Keratinocyte (primary cell): ENCODE measurements at regions not wholly inside any gene's neighbourhood (a gene's known extent, or its start where the extent isn't known, plus 50 kb on each side); places are given as distances from the start of the nearest gene placed in this dataset.

Experiments used
- DNase-seq: peaks from one replicate; pipeline ENCODE4 v3.0.0-alpha.2; 2011; ENCODE audit warnings: low read depth, missing footprints, low spot score
- FAIRE-seq: peaks from 2 replicates; lab custom pipeline; 2011; peaks lifted over from hg19 to GRCh38; lab: Jason Lieb, UNC
- H2AFZ ChIP-seq: 2 replicates; pipeline ENCODE4 v1.6.0; 2012; ENCODE audit warnings: low read length, control low read depth, inconsistent platforms; ENCODE audit not compliant: control insufficient read depth
- H3K27ac ChIP-seq: 2 replicates; pipeline ENCODE4 v1.5.1; 2011; ENCODE audit warnings: low read length; ENCODE audit not compliant: control insufficient read depth, insufficient read depth
- H3K27me3 ChIP-seq: 3 replicates; pipeline ENCODE4 v1.6.0; 2011; ENCODE audit warnings: low read length; ENCODE audit not compliant: control insufficient read depth, insufficient read depth; ENCODE audit errors: extremely low read depth
- H3K36me3 ChIP-seq, 2 experiments: 2 replicates in 1 of 2; 3 replicates in 1 of 2; pipeline ENCODE4 v1.5.1; 2011; ENCODE audit warnings: low read length in 2 of 2, mild to moderate bottlenecking in 1 of 2; ENCODE audit not compliant: control insufficient read depth in 2 of 2, insufficient read depth in 2 of 2; ENCODE audit errors: extremely low read depth in 1 of 2
- H3K4me1 ChIP-seq: 3 replicates; pipeline ENCODE4 v1.5.1; 2011; ENCODE audit warnings: low read length; ENCODE audit not compliant: control insufficient read depth, insufficient read depth; ENCODE audit errors: extremely low read depth
- H3K4me2 ChIP-seq: 3 replicates; pipeline ENCODE4 v1.6.0; 2011; ENCODE audit warnings: low read depth, low read length; ENCODE audit not compliant: control insufficient read depth, insufficient read depth; ENCODE audit errors: extremely low read depth
- H3K4me3 ChIP-seq, 3 experiments: fragments of 200-600 bp in 1 of 3; sonication (generic) in 1 of 3; 2 replicates in 2 of 3; 3 replicates in 1 of 3; pipeline ENCODE4 v1.5.1; 2011 to 2016; ENCODE audit warnings: low read length in 3 of 3, mild to moderate bottlenecking in 3 of 3, control low read depth in 2 of 3, inconsistent platforms in 1 of 3, low read depth in 1 of 3, mixed read lengths in 1 of 3, mixed run types in 1 of 3, moderate library complexity in 1 of 3; ENCODE audit not compliant: control insufficient read depth in 2 of 3, insufficient read depth in 2 of 3; ENCODE audit errors: extremely low read depth in 1 of 3
- H3K79me2 ChIP-seq: 2 replicates; pipeline ENCODE4 v1.6.0; 2012; ENCODE audit warnings: low read length; ENCODE audit not compliant: control insufficient read depth, insufficient read depth
- H3K9ac ChIP-seq: 3 replicates; pipeline ENCODE4 v1.6.0; 2011; ENCODE audit warnings: low read length; ENCODE audit not compliant: control insufficient read depth, insufficient read depth; ENCODE audit errors: extremely low read depth
- H3K9me1 ChIP-seq: 3 replicates; pipeline ENCODE4 v1.6.0; 2011; ENCODE audit warnings: low read length; ENCODE audit not compliant: control insufficient read depth, insufficient read depth; ENCODE audit errors: extremely low read depth
- H3K9me3 ChIP-seq: 2 replicates; pipeline ENCODE4 v1.5.1; 2012; ENCODE audit warnings: low read depth, low read length; ENCODE audit not compliant: control insufficient read depth
- H4K20me1 ChIP-seq: 3 replicates; pipeline ENCODE4 v1.6.0; 2011; ENCODE audit warnings: low read length; ENCODE audit not compliant: control insufficient read depth, insufficient read depth; ENCODE audit errors: extremely low read depth
- EZH2 ChIP-seq: IDR thresholded peaks from one replicate; pipeline ENCODE4 v1.6.1; 2012; ENCODE audit warnings: inconsistent platforms, mild to moderate bottlenecking, low read length, moderate library complexity
- dilution Hi-C: fragments of 300-500 bp; cut with MboI; formaldehyde crosslinking; loops from one replicate; pipeline ENCODE4 v1.7.0; 2020; ENCODE audit warnings: low sequenced_read_pairs; ENCODE audit not compliant: extremely low pct_ligation_motif_present
- TF ChIP-seq, protein P1 (sequence below), 3 experiments: IDR thresholded peaks in 1 of 3; conservative IDR thresholded peaks in 1 of 3; optimal IDR thresholded peaks in 1 of 3; 2 replicates in 2 of 3; 3 replicates in 1 of 3; pipeline versions ENCODE3 to v1.5.1; 2011; ENCODE audit warnings: low read length in 3 of 3, mild to moderate bottlenecking in 3 of 3, moderate library complexity in 2 of 3, control low read depth in 1 of 3, inconsistent platforms in 1 of 3; ENCODE audit not compliant: insufficient read depth in 2 of 3; ENCODE audit errors: extremely low read depth in 1 of 3

DNA sequence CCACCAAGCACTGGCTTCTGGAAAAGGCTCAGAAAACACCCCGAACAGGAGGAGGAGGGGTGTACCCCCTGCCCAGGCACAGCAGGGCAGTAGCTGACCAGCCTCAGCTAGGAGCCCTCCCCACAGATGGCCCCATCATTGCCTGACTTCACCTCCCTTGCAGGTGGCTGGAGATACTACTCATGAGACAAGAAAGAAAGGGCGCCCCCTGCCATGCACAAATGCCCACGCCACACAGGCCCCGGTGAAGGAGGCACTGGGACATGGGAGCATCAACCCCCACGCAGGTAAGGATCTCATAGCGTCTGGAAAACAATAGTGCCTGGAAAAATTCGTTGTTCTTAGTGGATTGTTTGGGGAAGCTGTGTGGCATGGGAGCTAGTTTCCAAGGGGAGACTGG, 240.6 kb downstream of the TFCP2L1 start:
- no peak overlapping the region for H3K27ac ChIP-seq
- peaks cover 5% of the 10 kb centered on the region for H3K27me3 ChIP-seq
- no peaks in the 10 kb centered on the region for H3K79me2 ChIP-seq
- H3K9me3 ChIP-seq = no peaks in the 10 kb centered on the region
- TF ChIP-seq, protein P1, sequence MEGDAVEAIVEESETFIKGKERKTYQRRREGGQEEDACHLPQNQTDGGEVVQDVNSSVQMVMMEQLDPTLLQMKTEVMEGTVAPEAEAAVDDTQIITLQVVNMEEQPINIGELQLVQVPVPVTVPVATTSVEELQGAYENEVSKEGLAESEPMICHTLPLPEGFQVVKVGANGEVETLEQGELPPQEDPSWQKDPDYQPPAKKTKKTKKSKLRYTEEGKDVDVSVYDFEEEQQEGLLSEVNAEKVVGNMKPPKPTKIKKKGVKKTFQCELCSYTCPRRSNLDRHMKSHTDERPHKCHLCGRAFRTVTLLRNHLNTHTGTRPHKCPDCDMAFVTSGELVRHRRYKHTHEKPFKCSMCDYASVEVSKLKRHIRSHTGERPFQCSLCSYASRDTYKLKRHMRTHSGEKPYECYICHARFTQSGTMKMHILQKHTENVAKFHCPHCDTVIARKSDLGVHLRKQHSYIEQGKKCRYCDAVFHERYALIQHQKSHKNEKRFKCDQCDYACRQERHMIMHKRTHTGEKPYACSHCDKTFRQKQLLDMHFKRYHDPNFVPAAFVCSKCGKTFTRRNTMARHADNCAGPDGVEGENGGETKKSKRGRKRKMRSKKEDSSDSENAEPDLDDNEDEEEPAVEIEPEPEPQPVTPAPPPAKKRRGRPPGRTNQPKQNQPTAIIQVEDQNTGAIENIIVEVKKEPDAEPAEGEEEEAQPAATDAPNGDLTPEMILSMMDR (optimal IDR thresholded peaks at IDR 0.05 in 1 of 3, IDR thresholded peaks at IDR 0.05 in 1 of 3, conservative IDR thresholded peaks at IDR 0.05 in 1 of 3; ENCODE audit: extremely low read depth in 1 of 3, insufficient read depth in 2 of 3, low read length in 3 of 3) = peak; percentile 15 to 65 (median 34)
- TF ChIP-seq EZH2 = no peak
- no peak overlapping the region for H3K9ac ChIP-seq
- no peak overlapping the region for H2AFZ ChIP-seq
- no peak overlapping the region for H3K4me2 ChIP-seq
- dilution Hi-C loops = no loop called here
- FAIRE-seq = no peak
- no peak overlapping the region for H3K4me3 ChIP-seq
- H3K9me1 ChIP-seq = no peaks in the 10 kb centered on the region
- no peaks in the 10 kb centered on the region for H4K20me1 ChIP-seq
- H3K4me1 ChIP-seq = no peaks in the 10 kb centered on the region
- H3K36me3 ChIP-seq = no peaks in the 10 kb centered on the region
- DNase-seq = no peak

DNA sequence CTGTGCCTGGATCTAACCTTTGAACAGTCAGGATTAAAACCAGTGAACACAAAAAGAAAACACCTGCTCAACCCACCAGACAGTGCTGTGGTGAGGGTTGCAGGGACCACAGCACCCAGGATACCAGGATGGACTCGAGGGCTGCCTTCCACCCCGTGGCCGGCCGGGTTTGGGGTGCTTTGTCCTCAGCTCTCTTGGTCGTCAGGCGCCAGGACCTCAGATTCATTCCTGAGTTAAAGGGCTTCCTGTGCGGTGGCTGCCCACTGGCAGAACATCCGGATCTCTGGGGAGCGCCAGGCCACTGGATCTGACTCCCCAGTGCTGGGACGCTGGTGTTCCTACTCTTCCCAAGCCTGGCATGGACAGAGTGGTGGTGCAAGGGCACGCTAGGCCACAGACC, 239.8 kb downstream of the TFCP2L1 start:
- no peak for FAIRE-seq
- dilution Hi-C loops = no loop called here

More for the DNA sequence above, 239.8 kb downstream of the TFCP2L1 start:
- H3K9ac ChIP-seq = no peak overlapping the region
- H3K27ac ChIP-seq = no peak overlapping the region
- no peaks in the 10 kb centered on the region for H3K36me3 ChIP-seq
- H3K4me3 ChIP-seq = no peak overlapping the region
- no peak for DNase-seq
- H2AFZ ChIP-seq = no peak overlapping the region
- H3K4me2 ChIP-seq = no peak overlapping the region
- TF ChIP-seq, protein P1 (optimal IDR thresholded peaks at IDR 0.05 in 1 of 3, IDR thresholded peaks at IDR 0.05 in 1 of 3, conservative IDR thresholded peaks at IDR 0.05 in 1 of 3; ENCODE audit: extremely low read depth in 1 of 3, insufficient read depth in 2 of 3, low read length in 3 of 3) = no peak
- no peak for TF ChIP-seq EZH2
- H3K9me1 ChIP-seq = no peaks in the 10 kb centered on the region
- H3K27me3 ChIP-seq = peaks cover 7% of the 10 kb centered on the region
- H3K4me1 ChIP-seq = no peaks in the 10 kb centered on the region
- no peaks in the 10 kb centered on the region for H3K79me2 ChIP-seq
- H4K20me1 ChIP-seq = no peaks in the 10 kb centered on the region
- no peaks in the 10 kb centered on the region for H3K9me3 ChIP-seq
